ENCODE measurements at regions not wholly inside any gene's neighbourhood (a gene's known extent, or its start where the extent isn't known, plus 50 kb on each side); places are given as distances from the start of the nearest gene placed in this dataset.

- no peak for TF ChIP-seq CTCF (IDR thresholded peaks at IDR 0.05; ENCODE audit: low read depth, low read length, missing control alignments)
- no peak for DNase-seq (ENCODE audit: low read depth)
- no peak overlapping the region; the same call in 1 of the 2 replicates for H3K4me3 ChIP-seq (ENCODE audit: low read depth, low read length)
Measured at GRCh38 chr3:31213869-31214486, 318.7 kb upstream of the STT3B start.

- DNase-seq (ENCODE audit: low read depth) = no peak
- TF ChIP-seq CTCF (IDR thresholded peaks at IDR 0.05; ENCODE audit: low read depth, low read length, missing control alignments) = no peak
- no peak overlapping the region for H3K4me3 ChIP-seq (ENCODE audit: low read depth, low read length)
Measured at GRCh38 chr3:31218082-31218481, 314.6 kb upstream of the STT3B start.

- TF ChIP-seq CTCF (IDR thresholded peaks at IDR 0.05; ENCODE audit: low read depth, low read length, missing control alignments) = no peak
- no peak for DNase-seq (ENCODE audit: low read depth)
- no peak overlapping the region for H3K4me3 ChIP-seq (ENCODE audit: low read depth, low read length)
Measured at GRCh38 chr3:31219131-31219843, 313.4 kb upstream of the STT3B start.

GRCh38 chr3:31220431-31220830, 312.3 kb upstream of the STT3B start:
- no peak for DNase-seq (ENCODE audit: low read depth)
- no peak for TF ChIP-seq CTCF (IDR thresholded peaks at IDR 0.05; ENCODE audit: low read depth, low read length, missing control alignments)
- H3K4me3 ChIP-seq (ENCODE audit: low read depth, low read length) = no peak overlapping the region

- no peak for TF ChIP-seq CTCF (IDR thresholded peaks at IDR 0.05; ENCODE audit: low read depth, low read length, missing control alignments)
- no peak overlapping the region for H3K4me3 ChIP-seq (ENCODE audit: low read depth, low read length)
- no peak for DNase-seq (ENCODE audit: low read depth)
Measured at GRCh38 chr3:31223278-31223677, 309.4 kb upstream of the STT3B start.

- H3K4me3 ChIP-seq (ENCODE audit: low read depth, low read length) = no peak overlapping the region
- DNase-seq (ENCODE audit: low read depth) = no peak
- no peak for TF ChIP-seq CTCF (IDR thresholded peaks at IDR 0.05; ENCODE audit: low read depth, low read length, missing control alignments)
Measured at GRCh38 chr3:31224936-31225335, 307.8 kb upstream of the STT3B start.

GRCh38 chr3:31225923-31226322, 306.8 kb upstream of the STT3B start:
- DNase-seq (ENCODE audit: low read depth) = no peak
- no peak for TF ChIP-seq CTCF (IDR thresholded peaks at IDR 0.05; ENCODE audit: low read depth, low read length, missing control alignments)
- H3K4me3 ChIP-seq (ENCODE audit: low read depth, low read length) = no peak overlapping the region

Data from GM12864 (cell line).